DOHH2 (cell line): ENCODE measurements at regions not wholly inside any gene's neighbourhood (a gene's known extent, or its start where the extent isn't known, plus 50 kb on each side); places are given as distances from the start of the nearest gene placed in this dataset.

Source experiments
- H3F3A ChIP-seq: fragments of 200-600 bp; sonication (generic), shearing (Covaris generic); 2 replicates; pipeline ENCODE4 v1.6.0; 2016; ENCODE audit warnings: antibody characterized with exemption, mild to moderate bottlenecking; ENCODE audit not compliant: control insufficient read depth, insufficient read depth
- H3K27ac ChIP-seq: fragments of 200-600 bp; sonication (generic); 2 replicates; pipeline ENCODE4 v1.5.1; 2014; ENCODE audit warnings: low read depth, mild to moderate bottlenecking, low read length, moderate library complexity
- H3K27me3 ChIP-seq: fragments of 200-600 bp; sonication (generic); 2 replicates; pipeline ENCODE4 v1.6.1; 2014; ENCODE audit warnings: mild to moderate bottlenecking, low read length, mixed read lengths; ENCODE audit not compliant: control insufficient read depth
- H3K36me3 ChIP-seq: fragments of 200-600 bp; sonication (generic); 2 replicates; pipeline ENCODE4 v1.6.1; 2014; ENCODE audit warnings: mild to moderate bottlenecking, low read length, moderate library complexity, mixed read lengths; ENCODE audit not compliant: control insufficient read depth
- H3K4me1 ChIP-seq: fragments of 200-600 bp; sonication (generic); 2 replicates; pipeline ENCODE4 v1.6.1; 2014; ENCODE audit warnings: mild to moderate bottlenecking, low read length, mixed read lengths; ENCODE audit not compliant: control insufficient read depth
- H3K4me2 ChIP-seq: fragments of 200-600 bp; sonication (generic); 2 replicates; pipeline ENCODE4 v1.6.0; 2014; ENCODE audit warnings: mild to moderate bottlenecking, low read length, moderate library complexity
- H3K4me3 ChIP-seq: fragments of 200-600 bp; sonication (generic); 2 replicates; pipeline ENCODE4 v1.5.1; 2014; ENCODE audit warnings: mild to moderate bottlenecking, low read length, mixed read lengths
- H3K79me2 ChIP-seq: fragments of 200-600 bp; sonication (generic); 2 replicates; pipeline ENCODE4 v1.6.1; 2014; ENCODE audit warnings: mild to moderate bottlenecking, low read length, mixed read lengths; ENCODE audit not compliant: control insufficient read depth
- H3K9me2 ChIP-seq: fragments of 200-600 bp; sonication (generic); replicated peaks from 2 replicates; pipeline ENCODE4 v1.6.1; 2014; ENCODE audit warnings: mild to moderate bottlenecking, low read length, mixed read lengths; ENCODE audit not compliant: control insufficient read depth
- H3K9me3 ChIP-seq: fragments of 200-600 bp; sonication (generic); 2 replicates; pipeline ENCODE4 v1.6.1; 2014; ENCODE audit warnings: antibody characterized with exemption, low read length, mixed read lengths; ENCODE audit not compliant: control insufficient read depth, insufficient read depth
- H4K20me1 ChIP-seq: fragments of 200-600 bp; sonication (generic); 2 replicates; pipeline ENCODE4 v1.6.0; 2014; ENCODE audit warnings: low read depth, mild to moderate bottlenecking, antibody characterized with exemption, low read length, moderate library complexity; ENCODE audit not compliant: control insufficient read depth, insufficient read depth
- CTCF ChIP-seq: fragments of 200-600 bp; sonication (generic); IDR thresholded peaks from one replicate; pipeline ENCODE4 v1.5.1; 2014; ENCODE audit warnings: antibody characterized with exemption, mild to moderate bottlenecking, low read depth, low read length; ENCODE audit not compliant: poor library complexity, severe bottlenecking
- EZH2phosphoT487 ChIP-seq: fragments of 200-600 bp; sonication (generic); IDR thresholded peaks from 2 replicates; pipeline ENCODE4 v1.6.1; 2017; ENCODE audit warnings: borderline replicate concordance, mild to moderate bottlenecking, antibody characterized with exemption, low read length, moderate library complexity, mixed read lengths

GRCh38 chr14:97390096-97390724, 593.0 kb downstream of the VRK1 start:
- Histone ChIP-seq H3K4me1 (no peaks in the 10 kb centered on the region), H3K9me2 (no peaks in the 10 kb centered on the region), H3F3A (no peaks in the 10 kb centered on the region), H4K20me1 (no peaks in the 10 kb centered on the region), H3K79me2 (no peaks in the 10 kb centered on the region), H3K4me2 (no peak overlapping the region), H3K4me3 (no peak overlapping the region), H3K27ac (no peak overlapping the region), H3K9me3 (no peaks in the 10 kb centered on the region), H3K36me3 (no peaks in the 10 kb centered on the region), H3K27me3 (no peaks in the 10 kb centered on the region)
- TF ChIP-seq EZH2phosphoT487 (no peak), CTCF (no peak)

GRCh38 chr14:97393244-97393643, 596.1 kb downstream of the VRK1 start:
- TF ChIP-seq CTCF = no peak
- TF ChIP-seq EZH2phosphoT487 = no peak
- Histone ChIP-seq H3K4me1 (no peaks in the 10 kb centered on the region), H3F3A (no peaks in the 10 kb centered on the region), H3K4me3 (no peak overlapping the region), H3K27ac (no peak overlapping the region), H3K9me2 (no peaks in the 10 kb centered on the region), H3K4me2 (no peak overlapping the region), H3K79me2 (no peaks in the 10 kb centered on the region), H3K36me3 (no peaks in the 10 kb centered on the region), H4K20me1 (no peaks in the 10 kb centered on the region), H3K27me3 (no peaks in the 10 kb centered on the region), H3K9me3 (no peaks in the 10 kb centered on the region)

GRCh38 chr14:97395068-97395467, 597.9 kb downstream of the VRK1 start:
- H3K4me3 ChIP-seq = no peak overlapping the region
- H3K36me3 ChIP-seq = no peaks in the 10 kb centered on the region
- H4K20me1 ChIP-seq = no peaks in the 10 kb centered on the region
- no peaks in the 10 kb centered on the region for H3K27me3 ChIP-seq
- H3K27ac ChIP-seq = no peak overlapping the region
- H3K79me2 ChIP-seq = no peaks in the 10 kb centered on the region
- H3K4me1 ChIP-seq = no peaks in the 10 kb centered on the region
- H3K9me3 ChIP-seq = no peaks in the 10 kb centered on the region
- no peak for TF ChIP-seq EZH2phosphoT487
- TF ChIP-seq CTCF = no peak
- no peak overlapping the region for H3K4me2 ChIP-seq
- H3F3A ChIP-seq = no peaks in the 10 kb centered on the region
- no peaks in the 10 kb centered on the region for H3K9me2 ChIP-seq
